Urinary bladder (tissue), 3 donors: ENCODE measurements at regions not wholly inside any gene's neighbourhood (a gene's known extent, or its start where the extent isn't known, plus 50 kb on each side); places are given as distances from the start of the nearest gene placed in this dataset.

Experiments used
- DNase-seq: peaks from one replicate; pipeline ENCODE4 v3.0.0-alpha.2; 2015; ENCODE audit errors: extremely low spot score
- H3K27ac ChIP-seq: one replicate; pipeline ENCODE4 v1.5.1; 2013; ENCODE audit warnings: low read depth, mild to moderate bottlenecking, moderate library complexity
- H3K36me3 ChIP-seq: one replicate; pipeline ENCODE4 v1.6.1; 2013; ENCODE audit warnings: mild to moderate bottlenecking, moderate library complexity; ENCODE audit not compliant: insufficient read depth
- H3K4me1 ChIP-seq: one replicate; pipeline ENCODE4 v1.6.1; 2013; ENCODE audit warnings: mild to moderate bottlenecking, moderate library complexity; ENCODE audit not compliant: insufficient read depth
- H3K4me3 ChIP-seq: one replicate; pipeline ENCODE4 v1.5.1; 2013; ENCODE audit warnings: low read depth, low read length
- WGBS: extraction: QIAGEN DNeasy Blood & Tissue Kit; methylation state at CpG from one replicate; pipeline ENCODE4 v1.1.7; 2013; 5-methylcytosine and 5-hydroxymethylcytosine counted together
- donor health status: healthy with polysubstance abuse.
- donor health status: healthy.

GRCh38 chr5:12777342-12777741 is 873.1 kb upstream of the CTNND2 start:
- no peak for DNase-seq
- H3K27ac ChIP-seq = no peak overlapping the region
- H3K4me3 ChIP-seq = no peak overlapping the region
- H3K4me1 ChIP-seq = no peaks in the 10 kb centered on the region
- 95% methylated on average over 3 of the region's 3 CpGs for WGBS
- no peaks in the 10 kb centered on the region for H3K36me3 ChIP-seq

GRCh38 chr5:12772276-12772675 is 868.0 kb upstream of the CTNND2 start:
- Histone ChIP-seq H3K4me1 (no peaks in the 10 kb centered on the region), H3K27ac (no peak overlapping the region), H3K4me3 (no peak overlapping the region), H3K36me3 (no peaks in the 10 kb centered on the region)
- WGBS = 86% methylated on average over 4 of the region's 4 CpGs
- no peak for DNase-seq

- Histone ChIP-seq H3K4me1 (no peaks in the 10 kb centered on the region), H3K4me3 (no peak overlapping the region)
- WGBS = 80% methylated on average over 2 of the region's 2 CpGs
Measured at GRCh38 chr5:12759377-12759776, 855.1 kb upstream of the CTNND2 start.

GRCh38 chr5:12757035-12757434 is 852.8 kb upstream of the CTNND2 start:
- Histone ChIP-seq H3K36me3 (no peaks in the 10 kb centered on the region), H3K27ac (no peak overlapping the region), H3K4me3 (no peak overlapping the region), H3K4me1 (no peaks in the 10 kb centered on the region)
- DNase-seq = no peak

More at GRCh38 chr5:12759377-12759776, 855.1 kb upstream of the CTNND2 start:
- H3K27ac ChIP-seq = no peak overlapping the region
- DNase-seq = no peak
- no peaks in the 10 kb centered on the region for H3K36me3 ChIP-seq

DNA sequence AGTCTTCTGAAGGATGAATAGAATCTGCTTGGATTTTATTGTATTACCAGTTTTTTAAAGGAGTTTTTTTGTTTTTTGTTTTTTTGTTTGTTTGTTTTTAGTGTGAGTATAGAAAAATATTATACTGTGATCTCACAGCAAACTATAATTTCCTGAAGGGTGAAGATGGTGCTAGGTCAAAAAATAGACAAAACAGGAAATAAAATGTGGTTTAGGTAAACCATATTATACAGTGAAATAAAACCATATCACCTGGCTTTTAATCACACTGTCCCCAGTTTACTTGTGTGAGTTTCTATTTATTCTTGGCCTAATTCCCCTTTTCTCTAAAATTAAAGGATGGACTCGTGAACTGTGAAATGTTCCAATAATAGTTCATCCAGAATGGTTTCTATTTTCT is 841.3 kb upstream of the CTNND2 start:
- WGBS = 67% methylated on average over 1 of the region's 1 CpG
- H3K27ac ChIP-seq = no peak overlapping the region

DNA sequence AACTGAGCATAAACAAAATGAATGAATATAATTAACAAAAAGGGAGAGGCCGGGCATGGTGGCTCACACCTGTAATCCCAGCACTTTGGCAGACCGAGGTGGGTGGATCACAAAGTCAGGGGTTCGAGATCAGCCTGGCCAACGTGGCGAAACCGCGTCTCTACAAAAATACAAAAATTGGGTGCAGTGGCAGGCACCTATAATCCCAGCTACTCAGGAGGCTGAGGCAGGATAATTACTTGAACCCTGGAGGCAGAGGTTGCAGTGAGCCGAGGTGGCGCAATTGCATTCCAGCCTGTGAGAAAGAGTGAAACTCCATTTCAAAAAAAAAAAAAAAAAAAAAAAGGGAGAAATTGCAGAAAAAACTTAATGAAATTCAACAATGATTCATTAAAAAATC is 839.3 kb upstream of the CTNND2 start:
- Histone ChIP-seq H3K36me3 (no peaks in the 10 kb centered on the region), H3K27ac (no peak overlapping the region), H3K4me1 (no peaks in the 10 kb centered on the region), H3K4me3 (no peak overlapping the region)
- DNase-seq = no peak
- WGBS = 90% methylated on average over 9 of the region's 9 CpGs

More for the DNA sequence above, 841.3 kb upstream of the CTNND2 start:
- Histone ChIP-seq H3K36me3 (no peaks in the 10 kb centered on the region), H3K4me3 (no peak overlapping the region), H3K4me1 (no peaks in the 10 kb centered on the region)
- no peak for DNase-seq

GRCh38 chr5:12730354-12730753 is 826.1 kb upstream of the CTNND2 start:
- Histone ChIP-seq H3K4me1 (no peaks in the 10 kb centered on the region), H3K4me3 (no peak overlapping the region), H3K36me3 (no peaks in the 10 kb centered on the region), H3K27ac (no peak overlapping the region)
- DNase-seq = no peak
- 96% methylated on average over 1 of the region's 1 CpG for WGBS

GRCh38 chr5:12716664-12717063 is 812.4 kb upstream of the CTNND2 start:
- Histone ChIP-seq H3K4me3 (no peak overlapping the region), H3K36me3 (no peaks in the 10 kb centered on the region), H3K4me1 (no peaks in the 10 kb centered on the region), H3K27ac (no peak overlapping the region)
- no peak for DNase-seq
- WGBS = 91% methylated on average over 5 of the region's 5 CpGs

- H3K4me3 ChIP-seq = no peak overlapping the region
- H3K27ac ChIP-seq = no peak overlapping the region
- DNase-seq = no peak
- no peaks in the 10 kb centered on the region for H3K36me3 ChIP-seq
- H3K4me1 ChIP-seq = no peaks in the 10 kb centered on the region
Measured at GRCh38 chr5:12707560-12707959, 803.3 kb upstream of the CTNND2 start.

DNA sequence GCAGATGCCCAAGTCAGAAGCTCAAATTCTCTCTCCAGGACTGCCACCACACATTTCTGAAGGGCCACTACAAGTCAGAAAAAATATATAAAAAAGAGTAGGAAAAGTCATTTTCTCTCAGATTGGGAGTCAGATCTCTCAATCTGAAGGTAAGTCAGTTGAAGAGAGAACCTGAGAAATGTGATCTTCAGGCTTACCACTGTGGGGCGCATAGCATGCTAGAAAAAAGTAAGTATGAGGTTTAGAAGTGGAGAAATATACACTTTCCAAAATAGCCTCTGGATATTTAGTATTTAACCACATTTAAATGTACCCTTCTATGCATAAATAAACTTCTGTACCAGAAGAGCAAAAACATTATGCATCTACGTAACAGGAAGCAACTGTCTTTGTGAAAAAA is 800.7 kb upstream of the CTNND2 start:
- Histone ChIP-seq H3K4me1 (no peaks in the 10 kb centered on the region), H3K36me3 (no peaks in the 10 kb centered on the region), H3K27ac (no peak overlapping the region), H3K4me3 (no peak overlapping the region)
- DNase-seq = no peak
- 72% methylated on average over 2 of the region's 2 CpGs for WGBS

- Histone ChIP-seq H3K4me3 (no peak overlapping the region), H3K4me1 (no peaks in the 10 kb centered on the region), H3K27ac (no peak overlapping the region), H3K36me3 (no peaks in the 10 kb centered on the region)
- WGBS = 90% methylated on average over 1 of the region's 1 CpG
- DNase-seq = no peak
Measured at GRCh38 chr5:12703254-12703653, 799.0 kb upstream of the CTNND2 start.

GRCh38 chr5:12695651-12696050 is 791.4 kb upstream of the CTNND2 start:
- no peaks in the 10 kb centered on the region for H3K36me3 ChIP-seq
- no peak for DNase-seq
- no peak overlapping the region for H3K4me3 ChIP-seq
- no peak overlapping the region for H3K27ac ChIP-seq
- no peaks in the 10 kb centered on the region for H3K4me1 ChIP-seq
- WGBS = 52% methylated on average over 1 of the region's 1 CpG

- H3K27ac ChIP-seq = no peak overlapping the region
- no peak overlapping the region for H3K4me3 ChIP-seq
- 49% methylated on average over 9 of the region's 9 CpGs for WGBS
- no peaks in the 10 kb centered on the region for H3K36me3 ChIP-seq
- DNase-seq = no peak
- H3K4me1 ChIP-seq = no peaks in the 10 kb centered on the region
Measured at GRCh38 chr5:12691330-12691729, 787.1 kb upstream of the CTNND2 start.

DNA sequence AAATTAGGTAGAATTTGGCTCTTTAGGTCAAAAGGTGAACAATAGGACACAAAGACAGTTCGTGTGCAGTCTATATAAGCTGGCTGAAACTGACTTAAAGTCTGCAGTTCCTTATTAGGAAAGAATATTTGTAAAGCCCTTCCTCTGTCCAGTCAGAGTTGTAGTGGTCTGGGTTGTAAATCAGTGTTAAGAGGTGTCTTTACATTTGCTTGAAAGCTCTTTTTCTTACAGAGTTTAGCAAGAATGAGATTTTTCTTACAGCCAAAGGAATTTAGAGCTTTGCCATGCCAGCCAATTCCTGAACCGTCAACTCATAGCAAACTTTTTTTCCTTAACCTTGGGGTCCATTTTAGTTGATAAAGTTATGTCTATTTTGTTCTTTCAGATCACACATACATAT is 786.1 kb upstream of the CTNND2 start:
- Histone ChIP-seq H3K4me1 (no peaks in the 10 kb centered on the region), H3K4me3 (no peak overlapping the region), H3K36me3 (no peaks in the 10 kb centered on the region), H3K27ac (no peak overlapping the region)
- 37% methylated on average over 2 of the region's 2 CpGs for WGBS
- no peak for DNase-seq

DNA sequence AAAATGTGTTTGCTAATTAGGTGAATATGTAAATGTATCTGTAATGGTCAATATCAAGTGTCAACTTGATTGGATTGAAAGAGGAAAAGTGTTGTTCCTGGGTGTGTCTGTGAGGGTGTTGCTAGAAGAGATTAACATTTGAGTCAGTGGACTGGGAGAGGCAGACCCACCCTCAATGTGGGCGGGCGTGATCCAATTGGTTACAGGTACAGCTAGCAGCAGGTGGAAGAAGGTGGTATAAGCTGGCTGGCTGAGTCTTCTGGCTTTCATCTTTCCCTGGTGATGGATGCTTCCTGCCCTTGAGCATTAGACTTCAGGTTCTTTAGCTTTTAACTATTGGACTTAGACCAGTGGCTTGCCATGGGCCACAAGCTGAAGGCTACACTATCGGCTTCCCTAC is 779.0 kb upstream of the CTNND2 start:
- H3K4me1 ChIP-seq = no peaks in the 10 kb centered on the region
- H3K4me3 ChIP-seq = no peak overlapping the region
- H3K36me3 ChIP-seq = no peaks in the 10 kb centered on the region
- no peak for DNase-seq
- WGBS = 95% methylated on average over 3 of the region's 3 CpGs
- no peak overlapping the region for H3K27ac ChIP-seq
